ENCODE measurements at regions not wholly inside any gene's neighbourhood (a gene's known extent, or its start where the extent isn't known, plus 50 kb on each side); places are given as distances from the start of the nearest gene placed in this dataset.

GRCh38 chr4:114466299-114466698, 132.3 kb upstream of the UGT8 start:
- Histone ChIP-seq H3K4me3 (no peak overlapping the region), H3K4me1 (replicated peaks) (no peaks in the 10 kb centered on the region), H3K36me3 (no peaks in the 10 kb centered on the region), H3K9me3 (no peaks in the 10 kb centered on the region), H3K27me3 (replicated peaks; ENCODE audit: insufficient read depth) (no peaks in the 10 kb centered on the region), H3K27ac (no peak overlapping the region)
- DNase-seq (ENCODE audit: low spot score), result no peak
- WGBS, result 35% methylated on average over 1 of the region's 1 CpG
- TF ChIP-seq POLR2AphosphoS5 (IDR thresholded peaks at IDR 0.05) (peak; percentile 36), POLR2A (IDR thresholded peaks at IDR 0.05) (no peak)
- intact Hi-C loops (cut with DNase I), result no loop called here

GRCh38 chr4:114472269-114473032, 126.2 kb upstream of the UGT8 start:
- WGBS, result 97% methylated on average over 9 of the region's 9 CpGs
- Histone ChIP-seq H3K9me3 (no peaks in the 10 kb centered on the region), H3K27me3 (replicated peaks; ENCODE audit: insufficient read depth) (no peaks in the 10 kb centered on the region), H3K27ac (no peak overlapping the region), H3K36me3 (no peaks in the 10 kb centered on the region), H3K4me3 (no peak overlapping the region), H3K4me1 (replicated peaks) (no peaks in the 10 kb centered on the region)
- DNase-seq (ENCODE audit: low spot score), result no peak
- intact Hi-C loops (cut with DNase I), result no loop called here
- TF ChIP-seq POLR2AphosphoS5 (IDR thresholded peaks at IDR 0.05) (no peak), POLR2A (IDR thresholded peaks at IDR 0.05) (no peak), CTCF (IDR thresholded peaks at IDR 0.05) (no peak)

GRCh38 chr4:114474188-114474800, 124.3 kb upstream of the UGT8 start:
- no peaks in the 10 kb centered on the region for H3K36me3 ChIP-seq
- no peaks in the 10 kb centered on the region for H3K9me3 ChIP-seq
- WGBS, result 31% methylated on average over 3 of the region's 3 CpGs
- no peaks in the 10 kb centered on the region for H3K4me1 ChIP-seq (replicated peaks)
- no peak for TF ChIP-seq CTCF (IDR thresholded peaks at IDR 0.05)
- no peak for TF ChIP-seq POLR2AphosphoS5 (IDR thresholded peaks at IDR 0.05)
- no peak for TF ChIP-seq POLR2A (IDR thresholded peaks at IDR 0.05)
- no peaks in the 10 kb centered on the region for H3K27me3 ChIP-seq (replicated peaks; ENCODE audit: insufficient read depth)
- DNase-seq (ENCODE audit: low spot score), result no peak
- intact Hi-C loops (cut with DNase I), result no loop called here
- H3K4me3 ChIP-seq, result no peak overlapping the region
- no peak overlapping the region for H3K27ac ChIP-seq

- H3K4me1 ChIP-seq (replicated peaks), result no peaks in the 10 kb centered on the region
- H3K36me3 ChIP-seq, result no peaks in the 10 kb centered on the region
- H3K9me3 ChIP-seq, result no peaks in the 10 kb centered on the region
- H3K27ac ChIP-seq, result no peak overlapping the region
- H3K27me3 ChIP-seq (replicated peaks; ENCODE audit: insufficient read depth), result no peaks in the 10 kb centered on the region
- TF ChIP-seq POLR2A (IDR thresholded peaks at IDR 0.05) (no peak), CTCF (IDR thresholded peaks at IDR 0.05) (no peak), POLR2AphosphoS5 (IDR thresholded peaks at IDR 0.05) (no peak)
- intact Hi-C loops (cut with DNase I), result no loop called here
- no peak overlapping the region for H3K4me3 ChIP-seq
- DNase-seq (ENCODE audit: low spot score), result no peak
- 95% methylated on average over 9 of the region's 9 CpGs for WGBS
Observed at GRCh38 chr4:114476310-114476709, 122.3 kb upstream of the UGT8 start.

- WGBS, result 30% methylated on average over 3 of the region's 3 CpGs
- no peaks in the 10 kb centered on the region for H3K9me3 ChIP-seq
- H3K27me3 ChIP-seq (replicated peaks; ENCODE audit: insufficient read depth), result no peaks in the 10 kb centered on the region
- intact Hi-C loops (cut with DNase I), result no loop called here
- no peak overlapping the region for H3K4me3 ChIP-seq
- TF ChIP-seq CTCF (IDR thresholded peaks at IDR 0.05) (no peak), POLR2A (IDR thresholded peaks at IDR 0.05) (no peak), POLR2AphosphoS5 (IDR thresholded peaks at IDR 0.05) (no peak)
- no peak overlapping the region for H3K27ac ChIP-seq
- DNase-seq (ENCODE audit: low spot score), result no peak
- no peaks in the 10 kb centered on the region for H3K36me3 ChIP-seq
- no peaks in the 10 kb centered on the region for H3K4me1 ChIP-seq (replicated peaks)
Observed at GRCh38 chr4:114479595-114479994, 119.0 kb upstream of the UGT8 start.
